Ramos (cell line): ENCODE measurements at regions not wholly inside any gene's neighbourhood (a gene's known extent, or its start where the extent isn't known, plus 50 kb on each side); places are given as distances from the start of the nearest gene placed in this dataset.
"Not testable (repeated sequence)": the region's sequence is repeated elsewhere in the genome, so short reads cannot be mapped to it uniquely, and the experiment has no call there.

Source experiments
- in situ Hi-C: fragments of 300-500 bp; cut with MboI; formaldehyde crosslinking; loops from one replicate; pipeline ENCODE4 v1.14.3; 2022; ENCODE audit warnings: low sequenced_read_pairs; ENCODE audit not compliant: unreplicated experiment

GRCh38 chr7:119630406-119630969, 642.5 kb upstream of the KCND2 start:
- in situ Hi-C loops: no loop called here

GRCh38 chr7:119633812-119634211, 639.2 kb upstream of the KCND2 start:
- in situ Hi-C loops: not testable (repeated sequence)

- in situ Hi-C loops: no loop called here
These were observed 632.6 kb upstream of the KCND2 start for GRCh38 chr7:119640326-119640725.

GRCh38 chr7:119640861-119641260, 632.1 kb upstream of the KCND2 start:
- in situ Hi-C loops: no loop called here

GRCh38 chr7:119643558-119643957, 629.4 kb upstream of the KCND2 start:
- in situ Hi-C loops: no loop called here

GRCh38 chr7:119647286-119647685, 625.7 kb upstream of the KCND2 start:
- in situ Hi-C loops: no loop called here

- in situ Hi-C loops: not testable (repeated sequence)
These were observed 624.2 kb upstream of the KCND2 start for GRCh38 chr7:119648752-119649151.

GRCh38 chr7:119660080-119660479, 612.9 kb upstream of the KCND2 start:
- in situ Hi-C loops: no loop called here

- in situ Hi-C loops: no loop called here
These were observed 608.4 kb upstream of the KCND2 start for GRCh38 chr7:119664601-119665000.

GRCh38 chr7:119665796-119666195, 607.2 kb upstream of the KCND2 start:
- in situ Hi-C loops: no loop called here

GRCh38 chr7:119681336-119681735, 591.6 kb upstream of the KCND2 start:
- in situ Hi-C loops: no loop called here

GRCh38 chr7:119684763-119685162, 588.2 kb upstream of the KCND2 start:
- in situ Hi-C loops: no loop called here

- in situ Hi-C loops: no loop called here
These were observed 587.1 kb upstream of the KCND2 start for GRCh38 chr7:119685906-119686305.

GRCh38 chr7:119688831-119689230, 584.1 kb upstream of the KCND2 start:
- in situ Hi-C loops: no loop called here

GRCh38 chr7:119692541-119692940, 580.4 kb upstream of the KCND2 start:
- in situ Hi-C loops: no loop called here

GRCh38 chr7:119694506-119694905, 578.5 kb upstream of the KCND2 start:
- in situ Hi-C loops: no loop called here

- in situ Hi-C loops: no loop called here
These were observed 576.6 kb upstream of the KCND2 start for GRCh38 chr7:119696336-119696735.

- in situ Hi-C loops: no loop called here
These were observed 569.1 kb upstream of the KCND2 start for GRCh38 chr7:119703895-119704294.

GRCh38 chr7:119706608-119707007, 566.4 kb upstream of the KCND2 start:
- in situ Hi-C loops: no loop called here

- in situ Hi-C loops: no loop called here
These were observed 564.1 kb upstream of the KCND2 start for GRCh38 chr7:119708891-119709290.

- in situ Hi-C loops: no loop called here
These were observed 561.9 kb upstream of the KCND2 start for GRCh38 chr7:119711104-119711503.

GRCh38 chr7:119712886-119713462, 560.0 kb upstream of the KCND2 start:
- in situ Hi-C loops: no loop called here
